NCI-H69 (cell line): ENCODE measurements at regions not wholly inside any gene's neighbourhood (a gene's known extent, or its start where the extent isn't known, plus 50 kb on each side); places are given as distances from the start of the nearest gene placed in this dataset.
"Not testable (repeated sequence)": the region's sequence is repeated elsewhere in the genome, so short reads cannot be mapped to it uniquely, and the experiment has no call there.

Source experiments
- DNase-seq: peaks from one replicate; lab custom pipeline; 2025; lab: John Stamatoyannopoulos, UW

- no peak for DNase-seq
These were observed 285.3 kb upstream of the KLF14 start for GRCh38 chr7:131019351-131019750.

DNA sequence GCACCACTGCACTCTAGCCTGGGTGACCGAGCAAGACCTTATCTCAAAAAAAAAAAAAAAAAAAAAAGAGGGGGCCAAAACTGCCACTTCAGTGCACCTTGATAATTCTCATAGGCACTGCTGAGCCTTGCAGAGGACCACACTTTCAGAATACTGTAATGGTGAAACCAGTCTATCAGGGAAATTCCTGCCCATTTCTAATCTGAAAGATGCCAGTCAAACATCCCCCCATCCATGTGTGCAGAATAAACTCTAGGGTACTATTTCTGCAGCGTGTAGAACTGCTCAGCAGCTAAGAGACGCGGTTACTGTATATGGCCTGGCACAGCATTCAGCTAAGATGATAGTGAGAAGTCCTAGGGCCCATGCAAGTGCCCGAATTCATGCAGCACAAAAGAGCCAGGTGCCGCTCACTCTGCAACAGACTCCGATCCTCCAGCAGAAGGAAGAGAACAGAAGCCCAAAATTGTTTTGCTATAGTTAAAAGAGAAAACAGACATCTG lies 286.8 kb upstream of the KLF14 start:
- no peak for DNase-seq

DNA sequence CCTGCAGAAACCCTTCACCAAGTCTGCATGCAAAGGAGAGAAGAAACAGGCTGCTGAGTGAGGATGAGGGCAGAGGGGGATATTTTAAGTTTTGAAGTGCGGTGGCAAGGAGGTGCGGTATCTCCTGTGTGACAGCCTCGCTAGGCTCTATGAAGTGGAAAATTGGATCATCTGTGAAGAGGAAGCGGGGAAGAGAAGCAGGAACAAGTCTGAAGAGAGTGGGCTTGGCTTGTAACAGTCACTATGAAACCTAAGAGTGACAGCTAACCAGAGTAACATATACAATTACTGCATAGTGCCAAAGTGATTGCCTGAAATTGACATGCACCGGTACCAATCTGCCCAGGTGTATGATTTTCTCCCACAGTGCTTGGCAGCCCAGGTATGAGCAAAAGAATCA lies 287.5 kb upstream of the KLF14 start:
- DNase-seq: no peak

DNA sequence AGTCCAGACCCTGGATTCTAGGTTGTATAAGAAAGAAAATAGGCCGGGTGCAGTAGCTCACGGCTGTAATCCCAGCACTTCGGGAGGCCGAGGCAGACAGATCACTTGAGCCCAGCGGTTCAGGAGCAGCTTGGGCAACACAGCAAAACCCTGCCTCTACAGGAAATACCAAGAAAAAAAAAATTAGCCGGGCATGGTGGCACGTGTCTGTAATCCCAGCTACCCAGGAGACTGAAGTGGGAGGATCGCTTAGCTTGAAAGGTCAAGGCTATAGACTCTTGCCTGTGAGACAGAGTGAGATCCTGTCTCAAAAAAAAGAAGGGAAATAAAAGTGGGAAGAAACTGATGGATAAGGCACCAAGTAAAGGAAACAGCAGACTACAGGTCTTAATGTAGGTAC lies 287.9 kb upstream of the KLF14 start:
- DNase-seq: peak; percentile 27

DNA sequence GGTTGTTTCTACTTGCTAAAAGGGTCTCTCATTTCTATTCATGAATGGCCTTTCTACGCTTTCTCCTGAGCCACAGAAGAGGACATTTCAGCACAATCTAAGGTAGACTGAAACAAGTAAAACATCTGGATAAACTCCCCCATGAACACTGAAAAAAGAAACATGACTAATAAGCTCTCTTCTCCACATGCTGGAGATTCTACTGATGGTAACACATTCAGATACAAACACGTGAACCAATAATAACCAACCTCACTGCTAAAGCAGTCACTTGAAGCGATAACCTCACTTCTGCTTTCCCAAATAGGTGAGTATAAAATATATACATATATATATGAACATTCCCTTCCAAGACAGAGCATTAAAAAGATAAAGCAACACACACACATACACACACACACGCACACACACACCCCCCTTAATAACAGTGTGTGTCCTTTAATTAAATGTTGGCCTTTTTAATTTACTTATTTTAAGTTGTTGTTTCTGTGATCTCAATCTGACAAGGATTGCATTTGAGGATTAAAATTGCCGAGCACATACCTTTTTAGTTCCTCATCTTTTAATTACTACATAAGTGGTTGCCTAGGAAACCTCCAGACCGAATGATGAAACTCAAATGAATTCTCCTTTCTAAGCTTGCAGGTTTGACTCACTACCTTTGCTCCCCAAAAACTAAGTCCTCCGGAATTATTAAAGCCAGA lies 292.4 kb upstream of the KLF14 start:
- DNase-seq: peak; percentile 42

DNA sequence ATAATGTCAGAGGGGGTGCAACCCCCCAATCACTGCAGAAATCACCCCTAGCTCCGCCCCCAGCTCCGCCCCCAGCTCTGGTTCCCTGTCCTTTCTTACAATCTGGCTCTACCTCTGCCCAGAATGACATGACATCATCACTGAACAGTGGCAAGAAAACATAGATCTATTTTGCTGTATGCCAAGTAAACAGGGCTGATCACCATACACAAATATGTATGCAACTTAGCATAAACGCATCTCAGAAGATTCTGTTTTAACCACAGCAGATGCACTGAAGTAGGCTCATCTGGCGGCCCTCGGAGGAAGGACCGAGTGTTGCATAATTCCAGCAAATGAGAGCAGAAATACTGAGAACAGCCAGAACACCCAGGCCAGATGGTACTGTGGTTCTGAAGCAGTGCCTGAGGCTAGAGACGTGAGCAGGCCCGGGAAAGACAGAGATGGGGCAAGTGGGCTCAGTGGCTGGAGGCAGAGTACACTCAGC lies 293.3 kb upstream of the KLF14 start:
- DNase-seq: peak; percentile 40

- no peak for DNase-seq
These were observed 294.3 kb upstream of the KLF14 start for GRCh38 chr7:131028295-131028694.

DNA sequence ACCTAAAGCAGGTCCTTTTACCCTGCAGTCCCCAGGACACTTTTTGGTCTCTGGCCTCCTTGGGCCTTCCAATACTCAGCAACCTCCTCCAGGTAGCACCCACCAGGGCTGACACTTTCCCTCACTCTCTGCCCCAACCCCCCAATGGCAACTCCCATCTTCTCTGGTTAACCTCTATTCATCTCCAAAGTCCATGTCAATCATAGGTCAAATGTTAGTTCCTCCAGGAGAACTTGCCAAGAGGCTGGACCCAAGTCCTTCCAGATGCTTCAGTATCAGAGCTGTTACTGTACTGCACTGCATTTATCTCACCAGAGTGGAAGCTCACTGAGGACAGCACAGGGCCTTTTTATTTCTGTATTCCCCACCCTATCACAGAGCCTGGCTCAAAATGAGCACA lies 295.0 kb upstream of the KLF14 start:
- DNase-seq: no peak

DNA sequence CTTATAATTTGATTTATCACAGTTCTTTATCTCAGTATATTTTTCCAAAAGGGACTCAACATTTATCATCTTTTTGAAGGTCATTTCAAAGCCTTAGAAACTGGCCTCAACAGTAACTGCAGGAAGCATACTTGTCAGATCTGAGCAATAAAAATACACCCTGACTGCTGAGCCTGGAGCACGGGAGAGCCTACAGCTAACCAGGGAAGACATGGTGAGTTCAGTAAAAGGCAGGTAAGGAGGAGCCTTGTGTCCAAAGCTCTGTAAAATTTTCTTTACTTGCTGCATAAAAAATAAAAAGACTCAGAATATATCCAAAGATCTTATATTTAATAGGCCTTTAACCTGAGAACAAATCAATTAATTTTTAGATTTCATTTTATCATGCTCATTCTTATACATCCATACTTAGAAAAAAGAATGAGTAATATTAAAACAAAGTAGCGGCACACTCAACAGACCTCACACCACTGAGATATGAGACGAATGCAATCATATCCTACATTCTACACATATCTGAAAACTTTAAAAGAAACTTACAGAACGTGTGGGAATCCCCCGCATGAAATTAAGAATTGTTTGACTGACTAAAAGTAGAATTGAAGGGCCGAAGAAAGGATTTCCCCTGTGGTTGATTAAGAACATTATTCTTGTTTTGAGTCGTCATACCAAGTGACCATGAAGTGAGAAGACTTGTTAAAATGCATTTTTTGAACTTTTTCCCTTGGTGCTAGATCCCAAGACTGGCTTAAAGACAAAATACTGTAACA lies 296.4 kb upstream of the MKLN1 start:
- no peak for DNase-seq

DNA sequence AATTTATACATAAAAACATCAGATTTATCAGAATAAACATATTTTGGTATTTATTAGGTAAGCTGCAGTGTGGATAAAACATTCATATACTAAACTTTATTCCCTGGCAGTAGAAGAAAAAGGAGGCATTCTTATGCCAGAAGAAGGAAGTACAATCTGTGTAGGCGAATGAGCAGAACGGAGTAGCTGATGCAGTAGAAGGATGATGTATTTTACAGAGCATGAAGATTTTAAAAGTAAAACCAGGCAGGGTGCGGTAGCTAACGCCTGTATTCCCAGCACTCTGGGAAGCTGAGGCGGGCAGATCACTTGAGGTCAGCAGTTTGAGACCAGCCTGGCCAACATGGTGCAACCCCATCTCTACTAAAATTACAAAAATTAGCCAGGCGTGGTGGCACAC lies 294.9 kb upstream of the MKLN1 start:
- DNase-seq: no peak

GRCh38 chr7:131034166-131034881 lies 293.4 kb upstream of the MKLN1 start:
- DNase-seq: peak; percentile 19

- no peak for DNase-seq
These were observed 292.4 kb upstream of the MKLN1 start for GRCh38 chr7:131035088-131035770.

GRCh38 chr7:131038153-131038552 lies 289.5 kb upstream of the MKLN1 start:
- no peak for DNase-seq

- no peak for DNase-seq
These were observed 288.3 kb upstream of the MKLN1 start for GRCh38 chr7:131039355-131039762.

DNA sequence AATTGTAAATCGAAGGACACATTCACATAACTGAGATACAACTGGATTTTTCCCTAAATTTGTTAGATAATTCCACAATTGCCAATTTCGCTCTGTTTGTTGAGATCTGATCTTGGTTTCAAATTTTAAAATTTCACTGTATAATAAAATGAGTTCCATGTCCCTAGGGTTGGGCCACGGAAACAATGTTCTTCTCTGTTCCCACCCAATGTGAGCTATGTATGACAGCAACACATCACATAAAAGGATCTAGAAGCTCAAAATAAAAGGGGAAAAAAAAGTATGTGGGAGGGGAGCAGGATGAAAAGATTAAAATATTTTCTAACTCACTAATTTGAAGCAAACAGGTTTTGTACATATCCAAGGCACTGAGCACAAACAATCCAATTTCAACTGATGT lies 287.8 kb upstream of the MKLN1 start:
- DNase-seq: no peak

- DNase-seq: peak; percentile 74
These were observed 287.2 kb upstream of the MKLN1 start for GRCh38 chr7:131040467-131040932.

DNA sequence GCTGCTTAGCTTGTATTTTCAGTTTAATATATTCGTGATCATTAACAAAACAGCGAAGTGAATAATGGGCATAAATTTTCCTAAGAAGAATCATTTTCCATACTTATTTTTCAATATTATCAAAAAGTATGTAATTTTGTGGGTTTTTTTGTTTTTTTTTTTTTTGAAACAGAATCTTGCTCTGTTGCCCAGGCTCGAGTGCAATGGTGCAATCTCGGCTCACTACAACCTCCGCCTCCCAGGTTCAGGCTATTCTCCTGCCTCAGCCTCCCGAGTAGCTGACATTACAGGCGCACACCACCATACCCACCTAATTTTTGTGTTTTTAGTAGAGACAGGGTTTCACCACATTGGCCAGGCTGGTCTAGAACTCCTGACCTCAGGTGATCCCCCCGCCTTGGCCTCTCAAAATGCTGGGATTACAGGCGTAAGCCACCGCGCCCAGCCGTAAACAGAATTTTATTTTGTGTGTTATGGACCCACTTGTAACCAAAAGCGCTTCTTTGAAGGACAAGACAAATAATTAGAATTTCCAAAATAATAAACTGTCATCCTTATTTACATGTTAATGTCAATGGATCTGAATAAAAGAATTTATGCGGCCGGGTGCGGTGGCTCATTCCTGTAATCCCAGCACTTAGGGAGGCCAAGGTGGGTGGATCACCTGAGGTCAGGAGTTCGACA lies 286.5 kb upstream of the MKLN1 start:
- DNase-seq: not testable (repeated sequence)

GRCh38 chr7:131042269-131043160 lies 285.2 kb upstream of the MKLN1 start:
- peak; percentile 41 for DNase-seq

GRCh38 chr7:131045526-131045925 lies 282.1 kb upstream of the MKLN1 start:
- DNase-seq: no peak

GRCh38 chr7:131046246-131046645 lies 281.4 kb upstream of the MKLN1 start:
- no peak for DNase-seq
